HEK293T (cell line): ENCODE measurements at regions not wholly inside any gene's neighbourhood (a gene's known extent, or its start where the extent isn't known, plus 50 kb on each side); places are given as distances from the start of the nearest gene placed in this dataset.
"Not testable (repeated sequence)": the region's sequence is repeated elsewhere in the genome, so short reads cannot be mapped to it uniquely, and the experiment has no call there.

Experiments used
- CTCF ChIA-PET: fragments of 350-600 bp; formaldehyde crosslinking; extraction: SDS; loops from one replicate; lab custom pipeline; 2021; ENCODE audit warnings: antibody characterized with exemption, inconsistent platforms; lab: Yijun Ruan, JAX
- POLR2A ChIA-PET: fragments of 350-600 bp; formaldehyde crosslinking; extraction: SDS; loops from one replicate; lab custom pipeline; 2020; ENCODE audit warnings: antibody characterized with exemption, inconsistent platforms; lab: Yijun Ruan, JAX
- DNase-seq: peaks from one replicate; pipeline ENCODE4 v3.0.0; 2012; ENCODE audit warnings: mixed read lengths; ENCODE audit errors: extremely low spot score
- ARNT ChIP-seq: fragments of 450-650 bp; IDR thresholded peaks from 2 replicates; pipeline ENCODE4 v1.6.1; 2017; ENCODE audit warnings: mild to moderate bottlenecking
- BHLHE40 ChIP-seq: fragments of 450-650 bp; IDR thresholded peaks from 2 replicates; pipeline ENCODE4 v1.6.1; 2016; ENCODE audit warnings: mild to moderate bottlenecking, moderate library complexity, borderline replicate concordance
- CTBP1 ChIP-seq: fragments of 450-650 bp; IDR thresholded peaks from 2 replicates; pipeline ENCODE4 v1.6.1; 2016; ENCODE audit warnings: borderline replicate concordance
- ELF4 ChIP-seq: fragments of 450-650 bp; IDR thresholded peaks from 2 replicates; pipeline ENCODE4 v1.6.1; 2017; ENCODE audit warnings: antibody characterized with exemption
- FOXA1 ChIP-seq: fragments of 450-650 bp; IDR thresholded peaks from 2 replicates; pipeline ENCODE4 v1.6.1; 2016; ENCODE audit warnings: mild to moderate bottlenecking
- FOXK2 ChIP-seq: fragments of 450-650 bp; IDR thresholded peaks from 2 replicates; pipeline ENCODE4 v1.6.1; 2016; ENCODE audit warnings: mild to moderate bottlenecking
- FOXM1 ChIP-seq: fragments of 450-650 bp; IDR thresholded peaks from 2 replicates; pipeline ENCODE4 v1.6.1; 2017; ENCODE audit warnings: mild to moderate bottlenecking, borderline replicate concordance
- HDGF ChIP-seq: fragments of 450-650 bp; IDR thresholded peaks from 2 replicates; pipeline ENCODE4 v1.6.1; 2017; ENCODE audit warnings: antibody characterized with exemption, borderline replicate concordance
- L3MBTL2 ChIP-seq: fragments of 450-650 bp; conservative IDR thresholded peaks from 2 replicates; pipeline ENCODE4 v1.6.1; 2016; ENCODE audit warnings: mild to moderate bottlenecking
- LEF1 ChIP-seq: fragments of 450-650 bp; IDR thresholded peaks from 2 replicates; pipeline ENCODE4 v1.6.1; 2017; ENCODE audit warnings: mild to moderate bottlenecking, borderline replicate concordance
- NFRKB ChIP-seq: fragments of 450-650 bp; IDR thresholded peaks from 2 replicates; pipeline ENCODE4 v1.6.1; 2016; ENCODE audit warnings: mild to moderate bottlenecking, moderate library complexity
- PKNOX1 ChIP-seq: fragments of 450-650 bp; IDR thresholded peaks from 2 replicates; pipeline ENCODE4 v1.6.1; 2016
- SP1 ChIP-seq: fragments of 450-650 bp; IDR thresholded peaks from 2 replicates; pipeline ENCODE4 v1.6.1; 2017
- SUZ12 ChIP-seq: fragments of 450-650 bp; IDR thresholded peaks from 2 replicates; pipeline ENCODE4 v1.6.1; 2016; ENCODE audit warnings: mild to moderate bottlenecking
- TARDBP ChIP-seq: fragments of 450-650 bp; IDR thresholded peaks from 2 replicates; pipeline ENCODE4 v1.6.1; 2016
- ZNF384 ChIP-seq: fragments of 450-650 bp; IDR thresholded peaks from 2 replicates; pipeline ENCODE4 v1.6.1; 2016

- TF ChIP-seq ZNF384 = no peak
- TF ChIP-seq CTBP1 = no peak
- no peak for TF ChIP-seq L3MBTL2
- no peak for TF ChIP-seq TARDBP
- TF ChIP-seq FOXK2 = no peak
- no peak for TF ChIP-seq ARNT
- TF ChIP-seq BHLHE40 = no peak
- no peak for TF ChIP-seq PKNOX1
- TF ChIP-seq HDGF = no peak
- POLR2A ChIA-PET = no interaction called here
Measured at GRCh38 chr5:12133520-12133919, 229.3 kb upstream of the CTNND2 start.

GRCh38 chr5:12131020-12131419, 226.8 kb upstream of the CTNND2 start:
- POLR2A ChIA-PET, DNase-seq, CTCF ChIA-PET: not testable (repeated sequence)

More at GRCh38 chr5:12133520-12133919, 229.3 kb upstream of the CTNND2 start:
- DNase-seq = no peak
- CTCF ChIA-PET = no interaction called here

GRCh38 chr5:12125895-12126294, 221.6 kb upstream of the CTNND2 start:
- no peak for TF ChIP-seq L3MBTL2
- no peak for TF ChIP-seq TARDBP
- no peak for TF ChIP-seq BHLHE40
- no peak for TF ChIP-seq ELF4
- TF ChIP-seq NFRKB = no peak
- no peak for TF ChIP-seq LEF1
- no peak for TF ChIP-seq SP1
- no peak for TF ChIP-seq ZNF384
- TF ChIP-seq FOXK2 = no peak
- DNase-seq = no peak
- ChIA-PET CTCF (no interaction called here), POLR2A (no interaction called here)

GRCh38 chr5:12119657-12120056, 215.4 kb upstream of the CTNND2 start:
- TF ChIP-seq SP1 (no peak), NFRKB (no peak), L3MBTL2 (no peak), ARNT (no peak), ZNF384 (no peak), PKNOX1 (no peak), SUZ12 (no peak), CTBP1 (no peak), FOXA1 (no peak), ELF4 (no peak), FOXK2 (no peak), HDGF (no peak), BHLHE40 (no peak), LEF1 (no peak), TARDBP (no peak), FOXM1 (no peak)
- CTCF ChIA-PET = no interaction called here
- POLR2A ChIA-PET = no interaction called here
- DNase-seq = no peak

- ChIA-PET POLR2A (no interaction called here), CTCF (no interaction called here)
- no peak for DNase-seq
- no peak for TF ChIP-seq ARNT
- TF ChIP-seq BHLHE40 = no peak
Measured at GRCh38 chr5:12114075-12114474, 209.8 kb upstream of the CTNND2 start.

GRCh38 chr5:12113062-12113461, 208.8 kb upstream of the CTNND2 start:
- no peak for TF ChIP-seq FOXA1
- no peak for TF ChIP-seq ARNT
- TF ChIP-seq LEF1 = no peak
- no peak for TF ChIP-seq SP1
- no peak for TF ChIP-seq PKNOX1
- no peak for TF ChIP-seq BHLHE40
- no peak for TF ChIP-seq TARDBP
- no peak for TF ChIP-seq ZNF384
- no peak for TF ChIP-seq SUZ12
- TF ChIP-seq CTBP1 = no peak
- DNase-seq = no peak
- ChIA-PET POLR2A (no interaction called here), CTCF (no interaction called here)

GRCh38 chr5:12111261-12111660, 207.0 kb upstream of the CTNND2 start:
- ChIA-PET POLR2A (no interaction called here), CTCF (interaction anchor here (0.6 kb wide), 1 partner anchor 535 kb away, joined by 3 read pairs; no protein-coding TSS in a partner anchor)
- TF ChIP-seq NFRKB (no peak), CTBP1 (no peak), SP1 (no peak), FOXA1 (no peak), BHLHE40 (no peak), PKNOX1 (no peak), FOXK2 (no peak), HDGF (no peak), LEF1 (no peak), FOXM1 (no peak), SUZ12 (no peak), L3MBTL2 (no peak), TARDBP (no peak), ARNT (no peak), ZNF384 (no peak), ELF4 (no peak)
- no peak for DNase-seq
